HG02588 (cell line): ENCODE measurements at regions not wholly inside any gene's neighbourhood (a gene's known extent, or its start where the extent isn't known, plus 50 kb on each side); places are given as distances from the start of the nearest gene placed in this dataset.
"Not testable (repeated sequence)": the region's sequence is repeated elsewhere in the genome, so short reads cannot be mapped to it uniquely, and the experiment has no call there.

Experiments used
- ATAC-seq: cut with Tn5 transposase; IDR thresholded peaks from one replicate; pipeline ENCODE4 v1.9.1; 2021; ENCODE audit warnings: mild to moderate bottlenecking, moderate library complexity; ENCODE audit not compliant: unreplicated experiment

GRCh38 chr5:51559339-51559738 is 176.1 kb downstream of the ISL1 start:
- ATAC-seq, result no peak

GRCh38 chr5:51559921-51560658 is 176.8 kb downstream of the ISL1 start:
- ATAC-seq, result no peak

DNA sequence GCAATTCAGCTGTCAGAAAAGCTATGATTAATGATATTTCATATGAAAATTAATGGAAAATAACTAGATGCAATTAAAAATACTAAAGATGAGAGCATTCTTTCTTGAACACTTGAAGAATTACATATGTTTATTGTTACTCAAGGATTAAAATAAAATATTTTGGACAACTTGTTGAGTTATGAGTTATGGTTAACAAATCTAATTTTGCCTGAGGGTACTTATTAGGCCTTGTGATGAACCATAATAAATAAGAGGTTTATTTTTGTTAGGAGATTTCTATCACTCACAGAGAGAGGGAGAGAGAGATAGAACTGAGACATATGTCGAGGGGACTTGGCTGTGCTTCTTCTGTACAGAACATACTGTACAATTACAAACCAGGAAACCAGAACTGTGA is 183.7 kb downstream of the ISL1 start:
- ATAC-seq, result no peak

DNA sequence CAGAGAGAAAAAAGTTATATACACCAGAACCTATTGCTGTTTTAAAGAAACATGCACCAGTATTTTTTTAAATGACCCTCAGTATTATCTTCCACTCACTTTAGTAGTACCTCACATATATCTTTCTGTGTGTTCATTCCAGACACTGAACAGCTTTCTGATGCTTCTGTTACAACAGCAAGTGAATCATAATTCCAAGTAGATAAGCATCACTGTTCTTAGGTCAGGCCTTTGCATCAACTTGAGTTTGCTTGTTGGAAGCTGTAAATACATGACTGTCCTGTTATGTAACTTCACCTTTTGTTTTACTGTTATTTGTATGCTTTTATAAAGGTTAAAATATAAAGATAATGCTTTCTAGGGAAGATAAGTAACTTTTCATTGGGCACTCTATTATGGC is 184.4 kb downstream of the ISL1 start:
- ATAC-seq, result no peak

- no peak for ATAC-seq
Measured at GRCh38 chr5:51573835-51574234, 190.6 kb downstream of the ISL1 start.

GRCh38 chr5:51582871-51583394 is 199.7 kb downstream of the ISL1 start:
- no peak for ATAC-seq

GRCh38 chr5:51598026-51598425 is 214.8 kb downstream of the ISL1 start:
- ATAC-seq, result no peak

- ATAC-seq, result no peak
Measured at GRCh38 chr5:51599587-51599986, 216.3 kb downstream of the ISL1 start.

- no peak for ATAC-seq
Measured at GRCh38 chr5:51604324-51604723, 221.1 kb downstream of the ISL1 start.

- ATAC-seq, result no peak
Measured at GRCh38 chr5:51606921-51607320, 223.7 kb downstream of the ISL1 start.

DNA sequence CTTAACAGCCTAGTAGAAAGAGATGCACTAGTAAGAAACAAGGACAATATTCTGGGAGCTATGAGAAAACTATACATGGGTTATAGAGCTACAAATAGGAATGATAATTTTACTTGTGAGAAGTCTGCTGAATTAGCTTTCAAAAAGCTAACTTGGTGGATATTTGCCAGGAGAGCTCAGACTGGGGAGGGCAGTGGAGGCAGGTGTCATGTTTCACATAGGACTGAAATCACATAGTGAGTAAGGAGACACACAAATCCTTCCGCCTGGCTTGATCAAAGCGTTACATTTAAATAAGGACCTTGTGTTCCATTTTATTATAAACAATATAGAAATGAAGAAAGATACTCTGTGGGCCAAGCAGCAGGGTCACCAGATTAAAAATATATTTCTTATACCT is 235.0 kb downstream of the ISL1 start:
- ATAC-seq, result no peak

GRCh38 chr5:51621156-51621555 is 237.9 kb downstream of the ISL1 start:
- ATAC-seq, result no peak

- no peak for ATAC-seq
Measured at GRCh38 chr5:51622161-51622790, 239.0 kb downstream of the ISL1 start.

GRCh38 chr5:51625224-51625968 is 242.1 kb downstream of the ISL1 start:
- no peak for ATAC-seq

DNA sequence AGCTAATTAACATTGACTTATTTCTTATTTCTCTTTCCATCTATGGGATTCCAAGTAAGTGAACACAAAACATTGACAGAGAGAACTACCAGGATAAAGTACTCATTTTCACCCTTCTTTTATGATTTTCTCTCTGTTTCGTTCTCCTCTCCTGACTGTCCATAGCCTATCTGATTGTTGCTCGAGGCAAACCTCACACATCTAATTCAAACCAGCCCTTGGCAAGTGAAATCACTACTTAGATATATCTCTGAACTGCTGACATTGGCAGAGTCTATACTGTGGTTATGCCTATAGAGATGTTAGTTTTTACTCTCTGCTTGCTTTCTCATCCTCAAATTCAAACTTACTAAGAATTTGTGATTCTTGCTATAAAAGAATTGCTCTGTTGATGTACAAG is 248.8 kb downstream of the ISL1 start:
- ATAC-seq, result no peak

DNA sequence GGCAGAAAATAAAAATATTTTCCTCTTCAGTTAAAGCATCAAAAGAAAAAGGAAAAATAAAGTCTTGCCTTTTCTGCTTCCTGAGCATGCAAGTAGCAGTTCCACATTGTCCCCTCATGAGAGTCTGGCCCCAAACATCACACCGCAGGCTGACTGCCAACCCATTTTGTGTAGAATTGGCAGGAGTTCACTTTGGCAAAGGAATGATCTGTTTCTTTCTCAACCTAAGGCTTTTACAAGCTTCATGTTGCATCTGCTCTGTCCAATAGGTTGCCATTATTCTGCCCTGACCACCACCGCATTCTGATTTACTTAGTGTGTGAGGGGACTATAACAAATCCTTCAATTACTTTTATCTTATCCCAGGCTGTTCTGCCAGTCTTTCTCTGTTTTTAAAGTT is 249.5 kb downstream of the ISL1 start:
- ATAC-seq, result no peak

- ATAC-seq, result not testable (repeated sequence)
Measured at GRCh38 chr5:51636973-51637372, 253.7 kb downstream of the ISL1 start.

- no peak for ATAC-seq
Measured at GRCh38 chr5:51644976-51645375, 261.7 kb downstream of the ISL1 start.

DNA sequence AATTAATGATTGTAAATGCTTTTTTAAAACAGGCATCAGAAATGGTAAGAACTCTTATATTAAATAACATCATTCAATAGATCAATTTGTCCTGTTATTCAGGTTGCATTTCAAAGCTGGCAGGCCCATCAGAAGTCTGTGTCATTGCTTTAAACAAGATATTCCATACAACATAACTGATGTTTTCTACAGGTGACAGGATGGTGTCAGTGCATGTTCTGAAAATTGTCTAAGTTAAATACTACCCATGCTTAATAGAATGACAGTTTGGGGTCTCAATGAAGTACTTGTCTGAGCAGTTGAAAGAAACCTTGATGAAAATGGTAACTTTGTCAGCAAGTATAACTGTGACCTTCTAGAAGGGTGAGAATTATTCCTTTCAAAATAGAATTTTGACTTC is 263.2 kb downstream of the ISL1 start:
- no peak for ATAC-seq

DNA sequence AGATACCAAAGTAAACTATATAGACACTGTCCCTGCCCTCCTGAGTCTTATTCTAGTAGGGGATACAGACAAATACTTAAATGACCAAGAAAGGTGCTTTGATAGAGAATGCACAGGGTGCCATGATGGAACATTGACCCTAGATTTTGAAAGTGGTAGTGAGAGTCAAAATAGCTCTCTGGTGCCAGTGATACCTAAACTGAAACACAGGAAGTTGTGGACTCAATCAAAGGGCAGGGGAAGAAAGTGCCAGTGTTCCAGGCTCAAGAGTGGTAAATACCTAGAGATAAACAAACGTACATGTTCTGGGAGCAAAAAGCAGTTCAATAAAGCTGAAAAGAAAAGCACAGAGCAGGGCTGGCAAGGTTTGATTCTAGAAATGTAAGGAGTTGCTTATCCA is 267.6 kb downstream of the ISL1 start:
- ATAC-seq, result no peak

DNA sequence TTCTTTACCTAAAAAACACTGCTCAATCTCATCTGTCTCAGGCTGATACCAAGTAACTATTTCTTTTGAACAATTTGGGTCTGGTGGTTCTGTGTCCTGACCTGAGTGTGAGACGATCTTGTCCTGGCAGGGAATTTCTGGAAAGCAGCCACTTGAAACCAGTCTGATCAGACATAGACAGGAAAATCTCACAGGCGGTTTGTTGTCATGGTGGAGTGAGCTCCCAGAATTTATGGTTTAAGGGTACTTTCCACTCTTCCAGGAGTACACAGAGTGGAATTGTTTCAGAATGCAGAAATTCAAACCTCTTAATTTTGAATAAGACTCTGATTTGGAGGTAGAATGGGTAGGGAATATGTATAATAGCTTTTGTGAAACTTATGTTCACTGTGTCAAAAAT is 268.2 kb downstream of the ISL1 start:
- ATAC-seq, result no peak

- no peak for ATAC-seq
Measured at GRCh38 chr5:51651889-51652288, 268.6 kb downstream of the ISL1 start.
